Large intestine (tissue), 3 donors: ENCODE measurements at regions not wholly inside any gene's neighbourhood (a gene's known extent, or its start where the extent isn't known, plus 50 kb on each side); places are given as distances from the start of the nearest gene placed in this dataset.
"Not testable (repeated sequence)": the region's sequence is repeated elsewhere in the genome, so short reads cannot be mapped to it uniquely, and the experiment has no call there.

Experiments
- DNase-seq, 2 donors: peaks; one replicate each; pipeline versions ENCODE4 v3.0.0 to v3.0.0-alpha.2; 2013
- H3K27ac ChIP-seq: one replicate; pipeline ENCODE4 v1.5.1; 2013; ENCODE audit warnings: low read length
- H3K27me3 ChIP-seq: 2 replicates; pipeline ENCODE4 v1.6.1; 2013; ENCODE audit warnings: low read length; ENCODE audit not compliant: control insufficient read depth, insufficient read depth
- H3K36me3 ChIP-seq: 2 replicates; pipeline ENCODE4 v1.6.1; 2013; ENCODE audit warnings: low read length; ENCODE audit not compliant: control insufficient read depth, insufficient read depth
- H3K4me1 ChIP-seq: one replicate; pipeline ENCODE4 v1.6.1; 2013; ENCODE audit warnings: low read length; ENCODE audit not compliant: control insufficient read depth, insufficient read depth
- H3K4me3 ChIP-seq: one replicate; pipeline ENCODE4 v1.5.1; 2013; ENCODE audit warnings: low read length
- H3K9me3 ChIP-seq: one replicate; pipeline ENCODE4 v1.6.1; 2013; ENCODE audit warnings: mild to moderate bottlenecking, low read depth, low read length, moderate library complexity; ENCODE audit not compliant: control insufficient read depth
- WGBS: methylation state at CpG from one replicate; pipeline ENCODE4 v1.1.5; 2013; ENCODE audit warnings: low lambda C conversion rate; ENCODE audit not compliant: insufficient coverage; 5-methylcytosine and 5-hydroxymethylcytosine counted together

DNA sequence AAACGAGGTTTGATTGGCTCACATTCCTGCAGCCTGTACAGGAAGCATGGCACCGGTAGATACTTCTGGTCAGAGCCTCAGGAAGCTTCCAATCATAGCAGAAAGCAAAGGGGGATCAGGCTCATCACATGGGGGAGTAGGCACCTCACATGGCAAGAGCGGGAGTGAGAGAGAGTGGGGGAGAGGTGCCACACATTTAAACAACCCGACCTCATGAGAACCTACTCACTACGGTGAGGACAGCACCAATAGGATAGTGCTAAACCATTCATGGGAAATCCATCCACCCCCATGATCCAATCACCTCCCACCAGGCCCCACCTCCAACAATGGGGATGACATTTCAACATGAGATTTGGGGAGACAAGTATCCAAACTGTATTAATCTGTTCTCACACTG is 105.8 kb downstream of the SOCS6 start:
- no peak overlapping the region for H3K27ac ChIP-seq

DNA sequence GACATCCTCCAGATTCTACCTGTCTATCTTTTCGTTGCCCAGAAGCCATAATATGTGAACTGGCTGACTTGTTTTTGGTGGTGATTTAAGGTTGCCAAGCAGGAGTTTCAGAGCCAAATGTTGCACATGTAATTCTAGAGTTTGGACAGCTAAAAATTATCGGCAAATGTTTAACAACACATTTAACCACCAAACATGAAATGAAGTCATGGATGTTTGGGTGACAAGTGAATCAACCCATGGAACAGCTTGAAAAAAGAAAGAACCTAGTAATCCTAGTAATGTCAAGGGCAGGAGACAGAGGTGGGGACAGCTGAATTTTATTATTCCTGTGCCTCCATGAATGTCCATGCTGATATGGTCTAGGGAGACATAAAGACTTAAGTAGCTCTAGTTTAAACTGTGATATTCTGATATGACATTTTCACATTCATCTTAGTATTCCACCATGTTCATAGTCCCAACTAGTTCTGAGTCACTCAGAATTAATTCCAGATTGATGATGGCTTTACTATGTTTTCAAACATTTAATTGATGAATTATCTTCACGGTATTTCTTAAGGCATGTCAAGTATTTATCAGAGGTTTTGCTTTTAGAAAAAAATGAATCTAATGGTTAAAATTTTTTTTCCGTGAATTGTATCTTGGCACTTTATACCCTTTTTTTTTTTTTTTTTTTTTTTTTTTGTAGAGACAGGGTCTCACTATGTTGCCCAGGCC is 101.7 kb downstream of the SOCS6 start:
- Histone ChIP-seq H3K9me3 (no peaks in the 10 kb centered on the region), H3K36me3 (no peaks in the 10 kb centered on the region), H3K4me1 (no peaks in the 10 kb centered on the region), H3K27ac (no peak overlapping the region), H3K4me3 (no peak overlapping the region), H3K27me3 (no peaks in the 10 kb centered on the region)
- whole genome bisulfite sequencing = 76% methylated on average over 3 of the region's 4 CpGs
- DNase-seq = no peak

More for the DNA sequence above, 105.8 kb downstream of the SOCS6 start:
- 100% methylated on average over 1 of the region's 5 CpGs for WGBS
- Histone ChIP-seq H3K4me3 (no peak overlapping the region), H3K9me3 (no peaks in the 10 kb centered on the region), H3K36me3 (no peaks in the 10 kb centered on the region), H3K4me1 (no peaks in the 10 kb centered on the region), H3K27me3 (no peaks in the 10 kb centered on the region)
- no peak for DNase-seq

DNA sequence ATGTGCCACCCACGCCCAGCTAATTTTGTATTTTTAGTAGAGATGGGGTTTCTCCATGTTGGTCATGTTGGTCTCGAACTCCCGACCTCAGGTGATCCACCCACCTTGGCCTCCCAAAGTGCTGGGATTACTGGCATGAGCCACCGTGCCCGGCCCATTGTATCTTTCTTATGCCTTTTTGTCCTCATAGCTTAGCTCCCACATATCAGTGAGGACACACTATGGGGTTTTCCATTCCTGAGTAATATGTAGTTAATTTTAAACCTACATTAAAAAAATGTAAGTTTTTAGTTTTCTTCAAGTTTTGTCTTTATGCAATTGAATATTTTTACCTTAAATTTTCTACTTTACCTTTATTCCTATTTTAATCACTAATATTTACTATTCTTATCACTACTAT is 100.2 kb downstream of the SOCS6 start:
- not testable (repeated sequence) for DNase-seq, H3K9me3 ChIP-seq, H3K27me3 ChIP-seq, H3K36me3 ChIP-seq, H3K27ac ChIP-seq, H3K4me3 ChIP-seq, H3K4me1 ChIP-seq
- no CpG with 5 or more reads among the region's 5 CpGs for WGBS

DNA sequence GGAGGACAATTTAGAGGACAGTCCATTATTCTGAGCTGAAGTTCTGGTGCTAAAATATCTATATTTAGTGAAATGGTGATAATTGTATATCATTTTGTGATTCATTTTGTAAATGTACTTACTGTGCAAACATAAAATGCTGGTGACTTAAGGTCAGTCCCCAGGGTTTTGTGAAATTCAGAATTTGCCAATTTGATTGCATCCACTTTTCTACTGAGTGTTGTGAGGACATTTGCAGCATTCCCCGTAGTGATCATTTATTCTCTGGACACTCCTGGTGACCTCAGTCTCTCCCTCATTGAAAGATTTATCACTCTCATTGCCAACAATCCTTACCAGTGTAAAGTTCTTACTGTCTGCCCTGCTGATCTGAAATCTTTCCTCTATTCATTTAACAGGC is 98.2 kb downstream of the SOCS6 start:
- no peak for DNase-seq
- Histone ChIP-seq H3K4me1 (peaks cover 7% of the 10 kb centered on the region), H3K27ac (no peak overlapping the region), H3K9me3 (no peaks in the 10 kb centered on the region), H3K36me3 (no peaks in the 10 kb centered on the region), H3K27me3 (no peaks in the 10 kb centered on the region), H3K4me3 (no peak overlapping the region)
- WGBS = no CpG with 5 or more reads among the region's 1 CpG

DNA sequence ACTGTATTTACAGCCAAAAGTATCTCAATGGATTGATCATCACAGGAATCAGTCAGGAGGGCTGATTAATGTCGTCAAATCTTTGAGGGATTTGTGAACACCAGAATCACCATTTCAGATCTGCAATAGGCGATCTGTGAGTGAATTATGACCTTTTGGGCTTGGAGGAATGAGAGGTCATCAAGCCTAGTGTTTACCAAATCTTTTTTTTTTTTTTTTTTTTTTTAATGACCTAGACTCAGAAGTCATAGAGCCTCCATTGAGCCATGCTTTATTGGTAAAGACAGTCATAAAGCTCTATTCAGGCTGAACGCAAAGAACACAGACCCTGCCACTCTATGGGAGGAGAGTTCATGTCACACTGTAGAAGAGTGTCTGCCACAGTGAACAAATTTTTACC is 97.7 kb downstream of the SOCS6 start:
- Histone ChIP-seq H3K4me3 (no peak overlapping the region), H3K36me3 (no peaks in the 10 kb centered on the region), H3K27me3 (no peaks in the 10 kb centered on the region), H3K27ac (no peak overlapping the region), H3K4me1 (peaks cover 11% of the 10 kb centered on the region), H3K9me3 (no peaks in the 10 kb centered on the region)
- DNase-seq = no peak
- no CpG with 5 or more reads among the region's 3 CpGs for WGBS

DNA sequence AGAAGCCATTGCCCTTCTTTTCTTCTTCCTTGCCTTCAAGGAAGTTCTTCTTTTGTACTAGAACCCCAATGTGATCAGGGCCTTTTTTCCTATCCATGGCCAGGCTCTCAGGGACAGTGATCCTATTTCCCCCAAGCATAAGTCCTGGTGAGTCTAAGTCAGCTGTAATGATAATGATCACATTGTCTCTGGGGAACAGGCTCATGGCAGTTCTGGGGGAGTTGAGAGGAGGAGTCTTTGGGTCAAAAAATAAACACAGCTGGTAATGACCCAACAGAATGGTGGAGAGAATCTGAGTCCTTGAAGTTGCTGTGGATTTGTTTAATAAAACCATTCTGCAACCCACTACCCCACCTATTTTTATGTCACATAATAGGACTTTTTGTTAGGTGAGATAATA is 96.6 kb downstream of the SOCS6 start:
- Histone ChIP-seq H3K4me1 (peaks cover 22% of the 10 kb centered on the region), H3K27me3 (no peaks in the 10 kb centered on the region)

DNA sequence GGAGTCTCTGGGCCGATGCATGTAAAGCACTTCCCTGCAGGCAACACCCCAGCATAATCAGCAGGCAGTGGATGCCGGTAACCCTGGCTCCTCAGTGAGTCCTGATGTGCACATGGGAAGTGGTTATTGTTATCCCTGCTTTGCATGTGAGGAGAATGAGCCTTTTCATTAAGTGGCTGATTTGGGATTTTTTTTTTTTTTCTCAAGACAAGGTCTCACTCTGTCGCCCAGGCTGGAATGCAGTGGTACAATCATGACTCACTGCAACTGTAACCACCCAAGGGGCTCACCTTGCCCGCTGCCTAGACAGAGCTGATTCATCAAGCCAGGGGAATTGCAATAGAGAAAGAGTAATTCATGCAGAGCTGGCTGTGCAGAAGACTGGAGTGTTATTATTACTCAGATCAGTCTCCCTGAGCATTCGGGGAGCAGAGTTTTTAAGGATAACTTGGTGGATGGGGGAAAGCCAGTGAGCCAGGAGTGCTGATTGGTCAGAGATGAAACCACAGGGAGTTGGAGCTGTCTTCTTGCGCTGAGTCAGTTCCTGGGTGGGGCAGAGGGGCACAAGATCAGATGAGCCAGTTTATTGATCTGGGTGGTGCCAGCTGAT is 95.4 kb downstream of the SOCS6 start:
- Histone ChIP-seq H3K4me3 (no peak overlapping the region), H3K27me3 (no peaks in the 10 kb centered on the region), H3K9me3 (no peaks in the 10 kb centered on the region), H3K4me1 (peaks cover 27% of the 10 kb centered on the region), H3K36me3 (no peaks in the 10 kb centered on the region), H3K27ac (peak overlapping the region; percentile 36)
- peak; percentile 27 for DNase-seq
- WGBS = no CpG with 5 or more reads among the region's 6 CpGs

More for the DNA sequence above, 96.6 kb downstream of the SOCS6 start:
- DNase-seq = no peak
- H3K27ac ChIP-seq = no peak overlapping the region
- no peaks in the 10 kb centered on the region for H3K36me3 ChIP-seq
- H3K4me3 ChIP-seq = no peak overlapping the region
- no peaks in the 10 kb centered on the region for H3K9me3 ChIP-seq

DNA sequence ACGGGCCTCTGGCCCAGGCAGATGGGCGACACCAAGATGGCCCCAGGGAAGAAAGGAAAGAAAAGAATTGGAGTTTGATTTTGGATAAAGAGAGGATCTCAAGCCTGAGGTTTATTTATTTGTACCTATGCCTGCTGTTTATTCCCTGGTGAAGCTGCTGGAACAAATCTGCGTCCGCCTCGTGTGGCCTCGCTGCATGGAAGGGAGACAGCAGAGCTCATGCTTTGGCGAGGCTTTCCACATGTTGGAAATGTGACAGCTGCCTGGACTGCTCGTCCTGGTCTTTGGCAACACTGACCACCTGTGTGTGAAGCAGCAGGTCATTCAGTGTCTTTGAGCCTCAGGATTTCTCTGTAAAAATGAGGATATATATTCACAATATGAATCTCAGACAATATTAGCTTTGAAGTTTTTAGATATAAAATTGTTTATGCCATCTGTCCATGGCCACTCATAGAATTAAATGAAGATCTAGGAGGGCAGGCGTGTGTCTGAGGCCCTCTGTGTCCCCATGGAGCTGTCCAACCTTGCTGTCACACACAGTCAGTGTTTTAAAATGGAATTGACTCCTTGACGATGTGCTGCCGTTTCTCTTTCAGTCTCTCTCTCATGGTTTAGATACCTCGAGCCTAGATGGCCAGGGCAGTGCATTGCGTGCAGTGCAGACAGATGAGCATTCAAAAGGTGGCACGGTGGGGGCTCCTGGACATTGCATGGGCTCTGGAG is 94.3 kb downstream of the SOCS6 start:
- no peak overlapping the region for H3K27ac ChIP-seq
- no peak for DNase-seq
- H3K36me3 ChIP-seq = no peaks in the 10 kb centered on the region
- H3K27me3 ChIP-seq = no peaks in the 10 kb centered on the region
- no peaks in the 10 kb centered on the region for H3K9me3 ChIP-seq
- WGBS = no CpG with 5 or more reads among the region's 14 CpGs
- peaks cover 33% of the 10 kb centered on the region for H3K4me1 ChIP-seq
- no peak overlapping the region for H3K4me3 ChIP-seq

DNA sequence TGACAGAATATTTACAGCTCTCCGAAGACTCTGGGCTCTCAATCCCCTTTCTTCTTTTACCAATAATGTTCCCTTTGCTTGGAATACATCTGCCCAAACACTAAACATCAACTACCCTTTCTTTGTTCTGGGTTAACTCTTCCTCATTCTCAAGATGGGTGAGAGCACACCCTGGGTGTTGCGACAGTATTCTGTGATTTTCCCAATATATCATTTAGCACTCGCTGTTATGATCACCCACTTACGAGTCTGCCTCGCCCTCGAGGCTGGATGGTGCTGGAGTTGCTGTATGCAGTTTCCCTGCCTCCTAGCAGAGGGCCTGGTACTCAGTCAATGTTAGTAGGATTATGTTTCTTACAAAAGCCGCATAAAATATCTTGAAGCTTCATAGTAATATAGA is 93.2 kb downstream of the SOCS6 start:
- Histone ChIP-seq H3K27me3 (no peaks in the 10 kb centered on the region), H3K36me3 (no peaks in the 10 kb centered on the region), H3K9me3 (no peaks in the 10 kb centered on the region), H3K27ac (peak overlapping the region; percentile 61), H3K4me1 (peaks cover 44% of the 10 kb centered on the region), H3K4me3 (no peak overlapping the region)
- WGBS = 100% methylated on average over 1 of the region's 7 CpGs
- peak in 1 of 2 donors; percentile 34 for DNase-seq

DNA sequence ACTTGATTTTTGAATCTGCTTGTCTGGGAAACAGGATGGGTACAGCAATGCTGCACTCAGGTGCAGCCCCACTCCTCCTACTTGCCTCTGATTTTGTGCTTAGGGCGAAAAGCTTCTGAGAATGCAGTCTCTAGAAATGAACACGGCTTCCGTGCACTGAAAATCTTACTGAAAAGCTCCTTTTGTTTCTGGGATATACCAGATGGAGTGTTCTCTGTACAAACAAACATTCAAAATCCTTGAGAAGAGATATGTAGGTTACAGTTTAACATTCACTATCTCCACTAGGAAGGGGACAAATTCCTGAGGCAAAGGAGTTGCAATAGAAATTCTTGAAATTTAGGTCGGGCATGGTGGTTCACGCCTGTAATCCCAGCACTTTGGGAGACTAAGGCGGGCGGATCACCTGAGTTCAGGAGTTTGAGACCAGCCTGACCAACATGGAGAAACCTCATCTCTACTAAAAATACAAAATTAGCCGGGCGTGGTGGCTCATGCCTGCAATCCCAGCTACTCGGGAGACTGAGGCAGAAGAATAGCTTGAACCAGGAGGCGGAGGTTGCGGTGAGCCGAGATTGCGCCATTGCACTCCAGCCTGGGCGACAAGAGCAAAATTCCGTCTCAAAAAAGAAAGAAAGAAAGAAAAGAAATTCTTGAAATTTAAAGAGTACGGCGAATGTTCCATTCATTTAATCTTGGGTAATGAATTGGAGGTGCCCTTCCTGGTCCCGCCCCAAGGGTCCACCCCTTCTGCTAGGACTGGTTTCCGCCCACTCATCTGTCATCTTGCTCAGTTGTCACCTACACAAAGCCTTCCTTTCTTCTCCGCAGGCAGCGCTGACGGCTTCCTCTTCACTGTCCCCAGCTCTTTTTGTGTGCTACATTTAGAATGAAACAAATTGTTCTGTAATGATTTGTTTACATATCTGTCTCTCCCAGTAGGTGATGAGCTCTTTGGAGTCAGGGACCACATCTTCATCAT is 92.4 kb downstream of the SOCS6 start:
- H3K4me3 ChIP-seq = no peak overlapping the region
- H3K27ac ChIP-seq = peak overlapping the region; percentile 61
- no peaks in the 10 kb centered on the region for H3K9me3 ChIP-seq
- 74% methylated on average over 10 of the region's 23 CpGs for WGBS
- H3K27me3 ChIP-seq = no peaks in the 10 kb centered on the region
- DNase-seq = peak; percentile 35 to 72
- H3K36me3 ChIP-seq = no peaks in the 10 kb centered on the region
- peaks cover 47% of the 10 kb centered on the region for H3K4me1 ChIP-seq
